ENCODE measurements at regions not wholly inside any gene's neighbourhood (a gene's known extent, or its start where the extent isn't known, plus 50 kb on each side); places are given as distances from the start of the nearest gene placed in this dataset.

GRCh38 chrX:131854581-131854980 lies 168.5 kb upstream of the STK26 start (continued):
- TF ChIP-seq CTCF (tag by site-specific recombination; IDR thresholded peaks at IDR 0.05) (peak; percentile 80), ZNF146 (tag by site-specific recombination; IDR thresholded peaks at IDR 0.05) (no peak), ZNF658 (tag by site-specific recombination; IDR thresholded peaks at IDR 0.05) (no peak)

- CTCF ChIA-PET: interaction anchor here (1.4 kb wide), 1 partner anchor 20 kb away, joined by 4 read pairs; no protein-coding TSS in a partner anchor
- TF ChIP-seq ATF2 (tag by site-specific recombination; IDR thresholded peaks at IDR 0.05; ENCODE audit: low read depth) (peak; percentile 42; the same call in 1 of the 2 replicates), ZSCAN5A (tag by site-specific recombination; IDR thresholded peaks at IDR 0.05) (no peak), PRDM4 (tag by site-specific recombination; IDR thresholded peaks at IDR 0.05) (no peak), ZNF621 (tag by site-specific recombination; IDR thresholded peaks at IDR 0.05) (no peak), ZNF580 (tag by site-specific recombination; IDR thresholded peaks at IDR 0.05) (no peak), ZNF292 (tag by site-specific recombination; IDR thresholded peaks at IDR 0.05; ENCODE audit: borderline replicate concordance, low read depth) (no peak), ZNF629 (tag by site-specific recombination; IDR thresholded peaks at IDR 0.05) (peak; percentile 50), PATZ1 (tag by site-specific recombination; IDR thresholded peaks at IDR 0.05) (no peak), ZBTB21 (tag by site-specific recombination; IDR thresholded peaks at IDR 0.05) (peak; percentile 94), ZNF398 (tag by site-specific recombination; IDR thresholded peaks at IDR 0.05) (peak; percentile 13; the same call in 1 of the 2 replicates)
These were observed 161.9 kb upstream of the STK26 start for GRCh38 chrX:131861088-131861787.

More at GRCh38 chrX:131861088-131861787, 161.9 kb upstream of the STK26 start:
- POLR2A ChIA-PET: no interaction called here
- Histone ChIP-seq H3K4me1 (ENCODE audit: control insufficient read depth, insufficient read depth, low read length) (no peaks in the 10 kb centered on the region), H3K9me3 (ENCODE audit: control insufficient read depth, insufficient read depth, low read depth, low read length) (no peaks in the 10 kb centered on the region), H3K36me3 (ENCODE audit: control insufficient read depth in 2 of 2, insufficient read depth in 1 of 2, low read length in 2 of 2) (no peaks in the 10 kb centered on the region), H3K27ac (ENCODE audit: extremely low read depth, low read depth, low read length) (no peak overlapping the region), H3K4me3 (ENCODE audit: low read depth, low read length) (no peak overlapping the region)

All from HEK293 (cell line).